ENCODE measurements at regions not wholly inside any gene's neighbourhood (a gene's known extent, or its start where the extent isn't known, plus 50 kb on each side); places are given as distances from the start of the nearest gene placed in this dataset.

GRCh38 chr9:1918622-1919021 lies 96.5 kb upstream of the SMARCA2 start:
- no peak for TF ChIP-seq GABPA (IDR thresholded peaks at IDR 0.05 in 1 of 2, conservative IDR thresholded peaks at IDR 0.05 in 1 of 2)
- TF ChIP-seq HNF4G (IDR thresholded peaks at IDR 0.05): no peak
- TF ChIP-seq RAD21 (IDR thresholded peaks at IDR 0.05): no peak
- TF ChIP-seq EGR1 (IDR thresholded peaks at IDR 0.05; ENCODE audit: low read depth in 2 of 2): no peak
- TF ChIP-seq FOXA2 (IDR thresholded peaks at IDR 0.05): no peak
- Histone ChIP-seq H3K9ac (ENCODE audit: low read depth in 1 of 2, low read length in 2 of 2) (no peak overlapping the region), H3K36me3 (ENCODE audit: control insufficient read depth in 4 of 4, insufficient read depth in 3 of 4, low read depth in 1 of 4, low read length in 3 of 4) (no peaks in the 10 kb centered on the region), H3K4me3 (ENCODE audit: low read depth in 1 of 3, low read length in 3 of 3) (no peak overlapping the region), H3K9me3 (ENCODE audit: control insufficient read depth in 4 of 4, low read length in 3 of 4) (no peaks in the 10 kb centered on the region), H3K4me1 (ENCODE audit: control insufficient read depth in 4 of 4, insufficient read depth in 4 of 4, low read length in 3 of 4) (no peaks in the 10 kb centered on the region), H3K27me3 (ENCODE audit: control insufficient read depth in 4 of 4, insufficient read depth in 4 of 4, low read length in 3 of 4) (no peaks in the 10 kb centered on the region), H3K27ac (ENCODE audit: low read depth in 1 of 2, low read length in 2 of 2) (no peak overlapping the region)
- DNase-seq (ENCODE audit: low spot score): no peak
- 76% methylated on average over 5 of the region's 5 CpGs for WGBS

- Histone ChIP-seq H3K36me3 (ENCODE audit: control insufficient read depth in 4 of 4, insufficient read depth in 3 of 4, low read depth in 1 of 4, low read length in 3 of 4) (no peaks in the 10 kb centered on the region), H3K27ac (ENCODE audit: low read depth in 1 of 2, low read length in 2 of 2) (no peak overlapping the region), H3K4me3 (ENCODE audit: low read depth in 1 of 3, low read length in 3 of 3) (no peak overlapping the region), H3K4me1 (ENCODE audit: control insufficient read depth in 4 of 4, insufficient read depth in 4 of 4, low read length in 3 of 4) (no peaks in the 10 kb centered on the region), H3K9me3 (ENCODE audit: control insufficient read depth in 4 of 4, low read length in 3 of 4) (no peaks in the 10 kb centered on the region), H3K9ac (ENCODE audit: low read depth in 1 of 2, low read length in 2 of 2) (no peak overlapping the region), H3K27me3 (ENCODE audit: control insufficient read depth in 4 of 4, insufficient read depth in 4 of 4, low read length in 3 of 4) (no peaks in the 10 kb centered on the region)
- DNase-seq (ENCODE audit: low spot score): no peak
- 87% methylated on average over 4 of the region's 4 CpGs for WGBS
- TF ChIP-seq EGR1 (IDR thresholded peaks at IDR 0.05; ENCODE audit: low read depth in 2 of 2) (no peak), RAD21 (IDR thresholded peaks at IDR 0.05) (no peak), ATF3 (IDR thresholded peaks at IDR 0.05) (no peak), FOXA2 (IDR thresholded peaks at IDR 0.05) (no peak), SP1 (IDR thresholded peaks at IDR 0.05) (no peak), REST (IDR thresholded peaks at IDR 0.05) (no peak), MAX (IDR thresholded peaks at IDR 0.05) (no peak), YY1 (IDR thresholded peaks at IDR 0.05) (no peak), TAF1 (conservative IDR thresholded peaks at IDR 0.05) (no peak), JUND (IDR thresholded peaks at IDR 0.05) (no peak), FOXA1 (IDR thresholded peaks at IDR 0.05) (no peak), GABPA (IDR thresholded peaks at IDR 0.05 in 1 of 2, conservative IDR thresholded peaks at IDR 0.05 in 1 of 2) (no peak), NR2F2 (IDR thresholded peaks at IDR 0.05) (no peak), HNF4A (conservative IDR thresholded peaks at IDR 0.05) (no peak)
- TF ChIP-seq, protein P1, sequence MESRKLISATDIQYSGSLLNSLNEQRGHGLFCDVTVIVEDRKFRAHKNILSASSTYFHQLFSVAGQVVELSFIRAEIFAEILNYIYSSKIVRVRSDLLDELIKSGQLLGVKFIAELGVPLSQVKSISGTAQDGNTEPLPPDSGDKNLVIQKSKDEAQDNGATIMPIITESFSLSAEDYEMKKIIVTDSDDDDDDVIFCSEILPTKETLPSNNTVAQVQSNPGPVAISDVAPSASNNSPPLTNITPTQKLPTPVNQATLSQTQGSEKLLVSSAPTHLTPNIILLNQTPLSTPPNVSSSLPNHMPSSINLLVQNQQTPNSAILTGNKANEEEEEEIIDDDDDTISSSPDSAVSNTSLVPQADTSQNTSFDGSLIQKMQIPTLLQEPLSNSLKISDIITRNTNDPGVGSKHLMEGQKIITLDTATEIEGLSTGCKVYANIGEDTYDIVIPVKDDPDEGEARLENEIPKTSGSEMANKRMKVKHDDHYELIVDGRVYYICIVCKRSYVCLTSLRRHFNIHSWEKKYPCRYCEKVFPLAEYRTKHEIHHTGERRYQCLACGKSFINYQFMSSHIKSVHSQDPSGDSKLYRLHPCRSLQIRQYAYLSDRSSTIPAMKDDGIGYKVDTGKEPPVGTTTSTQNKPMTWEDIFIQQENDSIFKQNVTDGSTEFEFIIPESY (IDR thresholded peaks at IDR 0.05): no peak
- TF ChIP-seq, protein P2, sequence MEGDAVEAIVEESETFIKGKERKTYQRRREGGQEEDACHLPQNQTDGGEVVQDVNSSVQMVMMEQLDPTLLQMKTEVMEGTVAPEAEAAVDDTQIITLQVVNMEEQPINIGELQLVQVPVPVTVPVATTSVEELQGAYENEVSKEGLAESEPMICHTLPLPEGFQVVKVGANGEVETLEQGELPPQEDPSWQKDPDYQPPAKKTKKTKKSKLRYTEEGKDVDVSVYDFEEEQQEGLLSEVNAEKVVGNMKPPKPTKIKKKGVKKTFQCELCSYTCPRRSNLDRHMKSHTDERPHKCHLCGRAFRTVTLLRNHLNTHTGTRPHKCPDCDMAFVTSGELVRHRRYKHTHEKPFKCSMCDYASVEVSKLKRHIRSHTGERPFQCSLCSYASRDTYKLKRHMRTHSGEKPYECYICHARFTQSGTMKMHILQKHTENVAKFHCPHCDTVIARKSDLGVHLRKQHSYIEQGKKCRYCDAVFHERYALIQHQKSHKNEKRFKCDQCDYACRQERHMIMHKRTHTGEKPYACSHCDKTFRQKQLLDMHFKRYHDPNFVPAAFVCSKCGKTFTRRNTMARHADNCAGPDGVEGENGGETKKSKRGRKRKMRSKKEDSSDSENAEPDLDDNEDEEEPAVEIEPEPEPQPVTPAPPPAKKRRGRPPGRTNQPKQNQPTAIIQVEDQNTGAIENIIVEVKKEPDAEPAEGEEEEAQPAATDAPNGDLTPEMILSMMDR (IDR thresholded peaks at IDR 0.05; ENCODE audit: low read depth, low read length, missing input control): no peak
These were observed 95.9 kb upstream of the SMARCA2 start for GRCh38 chr9:1919229-1919628.

Measured in liver (tissue), 8 donors.